WTC11 (cell line): ENCODE measurements at regions not wholly inside any gene's neighbourhood (a gene's known extent, or its start where the extent isn't known, plus 50 kb on each side); places are given as distances from the start of the nearest gene placed in this dataset.

Experiments
- ATAC-seq: fragments of 200-7000 bp; cut with Tn5 transposase; 2 replicates; pipeline ENCODE4 v1.10.0; 2021; ENCODE audit warnings: mild to moderate bottlenecking, moderate library complexity
- CTCF ChIA-PET: fragments of 300-600 bp; sonication (Branson Sonifier 250); formaldehyde crosslinking; loops from one replicate; lab custom pipeline; 2021; ENCODE audit warnings: antibody characterized with exemption; lab: Charles Lee
- POLR2A ChIA-PET: fragments of 350-600 bp; sonication (Branson Sonifier 250); formaldehyde crosslinking; loops from one replicate; lab custom pipeline; 2021; ENCODE audit warnings: antibody characterized with exemption; lab: Charles Lee
- DNase-seq: peaks from one replicate; pipeline ENCODE4 v3.0.0; 2021; ENCODE audit warnings: low spot score
- H3K27ac Mint-ChIP-seq: 2 replicates; pipeline ENCODE4 v1.8.0; 2021; ENCODE audit warnings: mixed read lengths
- H3K27me3 Mint-ChIP-seq: 2 replicates; pipeline ENCODE4 v1.8.0; 2021; ENCODE audit warnings: low read depth, mild to moderate bottlenecking, moderate library complexity, mixed read lengths
- H3K36me3 Mint-ChIP-seq: 2 replicates; pipeline ENCODE4 v1.8.0; 2021; ENCODE audit warnings: mixed read lengths
- H3K4me1 Mint-ChIP-seq: 2 replicates; pipeline ENCODE4 v1.8.0; 2022; ENCODE audit warnings: mixed read lengths
- H3K4me3 Mint-ChIP-seq: 2 replicates; pipeline ENCODE4 v1.8.0; 2021; ENCODE audit warnings: mild to moderate bottlenecking, moderate library complexity, mixed read lengths
- H3K9me3 Mint-ChIP-seq: 2 replicates; pipeline ENCODE4 v1.8.0; 2021; ENCODE audit warnings: mixed read lengths
- CBFB ChIP-seq: sonication (generic); formaldehyde crosslinking; IDR thresholded peaks from 2 replicates; pipeline ENCODE4 v1.8.1; 2022; ENCODE audit warnings: mild to moderate bottlenecking, low read depth, missing genetic modification reagents
- CREM ChIP-seq: sonication (generic); formaldehyde crosslinking; IDR thresholded peaks from 2 replicates; pipeline ENCODE4 v1.8.1; 2022; ENCODE audit warnings: mild to moderate bottlenecking, missing genetic modification reagents, moderate library complexity
- EMX1 ChIP-seq: fragments of 250-450 bp; sonication (Bioruptor Pico); IDR thresholded peaks from 2 replicates; pipeline ENCODE4 v1.8.0; 2021; ENCODE audit warnings: mild to moderate bottlenecking
- IRF2 ChIP-seq: sonication (generic); formaldehyde crosslinking; IDR thresholded peaks from 2 replicates; pipeline ENCODE4 v1.8.0; 2022; ENCODE audit warnings: low read depth, missing genetic modification reagents, borderline replicate concordance
- JUN ChIP-seq: sonication (generic); formaldehyde crosslinking; IDR thresholded peaks from 2 replicates; pipeline ENCODE4 v1.8.0; 2023; ENCODE audit warnings: mild to moderate bottlenecking, missing genetic modification reagents
- KAT7 ChIP-seq: sonication (generic); formaldehyde crosslinking; IDR thresholded peaks from 2 replicates; pipeline ENCODE4 v1.8.1; 2023; ENCODE audit warnings: missing genetic modification reagents, mild to moderate bottlenecking, borderline replicate concordance
- MXD4 ChIP-seq: fragments of 250-450 bp; sonication (Bioruptor Pico); IDR thresholded peaks from 2 replicates; pipeline ENCODE4 v1.8.0; 2021; ENCODE audit warnings: mild to moderate bottlenecking, moderate library complexity, borderline replicate concordance
- NFATC4 ChIP-seq: fragments of 250-450 bp; sonication (Bioruptor Pico); IDR thresholded peaks from 2 replicates; pipeline ENCODE4 v1.9.0; 2021; ENCODE audit warnings: mild to moderate bottlenecking
- OVOL2 ChIP-seq: fragments of 250-450 bp; sonication (Bioruptor Pico); IDR thresholded peaks from 2 replicates; pipeline ENCODE4 v1.9.0; 2021; ENCODE audit warnings: mild to moderate bottlenecking, borderline replicate concordance
- ZNF121 ChIP-seq: sonication (generic); formaldehyde crosslinking; IDR thresholded peaks from 2 replicates; pipeline ENCODE4 v1.8.0; 2023; ENCODE audit warnings: missing genetic modification reagents
- ZNF232 ChIP-seq: sonication (generic); formaldehyde crosslinking; IDR thresholded peaks from 2 replicates; pipeline ENCODE4 v1.8.0; 2022; ENCODE audit warnings: mild to moderate bottlenecking, missing genetic modification reagents
- ZNF396 ChIP-seq: fragments of 250-450 bp; sonication (Bioruptor Pico); IDR thresholded peaks from 2 replicates; pipeline ENCODE4 v1.8.0; 2021; ENCODE audit warnings: mild to moderate bottlenecking, moderate library complexity, borderline replicate concordance
- TF ChIP-seq, protein P1 (sequence below): sonication (generic); formaldehyde crosslinking; IDR thresholded peaks from 2 replicates; pipeline ENCODE4 v1.8.0; 2022; ENCODE audit warnings: mild to moderate bottlenecking, missing genetic modification reagents
- TF ChIP-seq, protein P2 (sequence below): fragments of 250-450 bp; sonication (Bioruptor Pico); conservative IDR thresholded peaks from 2 replicates; pipeline ENCODE4 v1.9.0; 2021; ENCODE audit warnings: mild to moderate bottlenecking
- TF ChIP-seq, protein P3 (sequence below): fragments of 250-450 bp; sonication (Bioruptor Pico); IDR thresholded peaks from 2 replicates; pipeline ENCODE4 v1.9.0; 2021; ENCODE audit warnings: mild to moderate bottlenecking, borderline replicate concordance
- TF ChIP-seq, protein P4 (sequence below): sonication (generic); formaldehyde crosslinking; IDR thresholded peaks from 2 replicates; pipeline ENCODE4 v1.8.1; 2023; ENCODE audit warnings: mild to moderate bottlenecking, missing genetic modification reagents
- TF ChIP-seq, protein P5 (sequence below): sonication (generic); formaldehyde crosslinking; IDR thresholded peaks from 2 replicates; pipeline ENCODE4 v1.8.1; 2022; ENCODE audit warnings: low read depth, mild to moderate bottlenecking, moderate library complexity, missing genetic modification reagents, borderline replicate concordance
- TF ChIP-seq, protein P6 (sequence below): fragments of 250-450 bp; sonication (Bioruptor Pico); IDR thresholded peaks from 2 replicates; pipeline ENCODE4 v1.9.0; 2021; ENCODE audit warnings: mild to moderate bottlenecking
- TF ChIP-seq, protein P7 (sequence below): sonication (generic); formaldehyde crosslinking; IDR thresholded peaks from 2 replicates; pipeline ENCODE4 v1.8.1; 2023; ENCODE audit warnings: mild to moderate bottlenecking, missing genetic modification reagents, moderate library complexity
- TF ChIP-seq, protein P8 (sequence below): sonication (generic); formaldehyde crosslinking; IDR thresholded peaks from 2 replicates; pipeline ENCODE4 v1.8.0; 2023; ENCODE audit warnings: missing genetic modification reagents

DNA sequence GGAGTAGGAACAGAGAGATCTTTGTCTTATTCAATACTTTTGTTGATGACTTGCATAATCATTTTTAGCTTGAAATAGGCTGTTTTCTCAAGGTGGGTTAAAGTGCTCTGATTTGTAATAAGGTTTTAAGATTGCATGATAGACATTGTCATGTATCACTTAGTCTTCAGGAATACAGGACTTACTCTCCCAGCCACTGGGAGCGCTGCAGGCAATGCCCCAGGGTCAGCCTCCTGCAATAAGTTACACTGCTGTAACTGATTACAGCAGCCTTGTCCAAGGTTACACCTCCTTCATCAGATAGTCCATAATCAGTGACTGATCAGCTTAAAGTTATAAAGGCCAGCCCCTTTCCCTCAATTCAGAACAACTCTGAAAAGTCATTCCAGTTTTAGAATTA is 218.6 kb downstream of the ESM1 start (continued):
- no peak for TF ChIP-seq ZNF121 (CRISPR knock-in tag)
- TF ChIP-seq, all 79 proteins: peak for 0

DNA sequence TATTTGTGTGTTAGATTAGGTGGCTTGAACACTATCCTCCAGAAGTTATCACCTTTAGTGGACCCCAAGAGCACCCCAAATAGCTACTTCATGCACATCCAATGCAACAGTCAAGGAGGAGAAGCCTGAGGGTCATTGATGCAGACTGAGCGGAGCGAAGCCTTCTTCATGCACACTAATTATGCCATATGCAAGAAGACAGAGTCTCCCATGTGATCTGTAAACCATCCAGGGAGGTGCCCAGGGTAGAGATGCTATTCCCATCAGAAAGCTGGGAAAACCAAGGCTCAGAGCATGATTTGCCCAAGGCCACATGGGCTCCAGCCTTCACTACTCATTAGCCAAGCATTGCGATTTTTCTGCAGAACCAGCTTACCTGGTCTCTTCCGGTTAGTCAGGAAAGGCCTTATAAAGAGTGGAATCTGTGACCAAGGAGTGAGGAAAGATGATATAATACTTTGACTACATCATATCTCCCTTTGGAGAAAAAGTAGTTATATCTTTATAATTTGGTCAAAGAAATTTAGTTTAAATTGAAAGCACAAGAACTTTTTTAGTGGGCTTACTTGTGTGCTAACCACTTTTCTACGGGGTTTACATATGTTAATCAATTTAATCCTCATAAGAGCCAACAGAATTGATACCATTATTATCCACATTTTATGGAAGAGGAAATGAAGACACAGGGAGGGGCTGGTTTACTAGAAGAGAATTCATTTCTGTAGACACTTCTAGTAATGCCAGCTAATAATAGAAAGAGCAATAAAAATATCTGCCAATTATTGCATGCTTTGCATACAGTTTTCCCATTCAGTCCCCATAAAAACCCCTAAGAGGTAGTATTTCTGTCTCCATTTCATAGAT is 220.0 kb downstream of the ESM1 start:
- no peaks in the 10 kb centered on the region for H3K27me3 Mint-ChIP-seq
- TF ChIP-seq, protein P1, sequence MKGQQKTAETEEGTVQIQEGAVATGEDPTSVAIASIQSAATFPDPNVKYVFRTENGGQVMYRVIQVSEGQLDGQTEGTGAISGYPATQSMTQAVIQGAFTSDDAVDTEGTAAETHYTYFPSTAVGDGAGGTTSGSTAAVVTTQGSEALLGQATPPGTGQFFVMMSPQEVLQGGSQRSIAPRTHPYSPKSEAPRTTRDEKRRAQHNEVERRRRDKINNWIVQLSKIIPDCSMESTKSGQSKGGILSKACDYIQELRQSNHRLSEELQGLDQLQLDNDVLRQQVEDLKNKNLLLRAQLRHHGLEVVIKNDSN (CRISPR knock-in tag): no peak
- no peak for TF ChIP-seq JUN
- no peak for TF ChIP-seq EMX1
- TF ChIP-seq, protein P2, sequence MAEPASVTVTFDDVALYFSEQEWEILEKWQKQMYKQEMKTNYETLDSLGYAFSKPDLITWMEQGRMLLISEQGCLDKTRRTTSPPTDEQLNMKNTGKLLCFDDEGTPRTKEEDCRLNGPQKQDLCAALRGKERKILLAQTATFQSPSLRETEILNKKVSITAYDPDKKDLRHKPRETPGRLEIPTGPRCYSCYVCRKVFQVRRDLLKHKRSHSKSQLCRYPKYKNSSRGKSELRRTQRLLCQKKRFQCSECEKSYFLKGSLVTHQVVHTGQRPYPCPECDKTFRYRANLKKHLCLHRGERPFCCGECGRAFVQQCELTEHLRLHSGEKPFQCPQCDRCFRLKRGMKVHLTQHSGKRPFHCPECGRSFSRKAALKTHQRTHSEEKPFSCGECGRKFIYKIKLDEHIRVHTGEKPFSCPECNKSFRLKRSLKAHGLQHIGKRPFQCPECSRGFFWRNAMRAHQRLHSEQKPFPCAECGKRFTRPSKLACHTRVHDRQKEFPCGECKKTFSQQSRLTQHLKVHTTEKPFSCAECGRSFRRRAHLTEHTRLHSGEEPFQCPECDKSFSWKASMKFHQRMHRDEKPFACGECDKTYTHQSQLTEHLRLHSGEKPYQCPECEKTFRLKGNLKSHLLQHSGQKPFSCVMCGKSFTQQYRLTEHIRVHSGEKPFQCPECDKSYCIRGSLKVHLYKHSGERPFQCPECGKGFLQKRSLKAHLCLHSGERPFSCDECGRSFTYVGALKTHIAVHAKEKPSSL: no peak
- no peak for TF ChIP-seq MXD4 (CRISPR knock-in tag)
- TF ChIP-seq, protein P3, sequence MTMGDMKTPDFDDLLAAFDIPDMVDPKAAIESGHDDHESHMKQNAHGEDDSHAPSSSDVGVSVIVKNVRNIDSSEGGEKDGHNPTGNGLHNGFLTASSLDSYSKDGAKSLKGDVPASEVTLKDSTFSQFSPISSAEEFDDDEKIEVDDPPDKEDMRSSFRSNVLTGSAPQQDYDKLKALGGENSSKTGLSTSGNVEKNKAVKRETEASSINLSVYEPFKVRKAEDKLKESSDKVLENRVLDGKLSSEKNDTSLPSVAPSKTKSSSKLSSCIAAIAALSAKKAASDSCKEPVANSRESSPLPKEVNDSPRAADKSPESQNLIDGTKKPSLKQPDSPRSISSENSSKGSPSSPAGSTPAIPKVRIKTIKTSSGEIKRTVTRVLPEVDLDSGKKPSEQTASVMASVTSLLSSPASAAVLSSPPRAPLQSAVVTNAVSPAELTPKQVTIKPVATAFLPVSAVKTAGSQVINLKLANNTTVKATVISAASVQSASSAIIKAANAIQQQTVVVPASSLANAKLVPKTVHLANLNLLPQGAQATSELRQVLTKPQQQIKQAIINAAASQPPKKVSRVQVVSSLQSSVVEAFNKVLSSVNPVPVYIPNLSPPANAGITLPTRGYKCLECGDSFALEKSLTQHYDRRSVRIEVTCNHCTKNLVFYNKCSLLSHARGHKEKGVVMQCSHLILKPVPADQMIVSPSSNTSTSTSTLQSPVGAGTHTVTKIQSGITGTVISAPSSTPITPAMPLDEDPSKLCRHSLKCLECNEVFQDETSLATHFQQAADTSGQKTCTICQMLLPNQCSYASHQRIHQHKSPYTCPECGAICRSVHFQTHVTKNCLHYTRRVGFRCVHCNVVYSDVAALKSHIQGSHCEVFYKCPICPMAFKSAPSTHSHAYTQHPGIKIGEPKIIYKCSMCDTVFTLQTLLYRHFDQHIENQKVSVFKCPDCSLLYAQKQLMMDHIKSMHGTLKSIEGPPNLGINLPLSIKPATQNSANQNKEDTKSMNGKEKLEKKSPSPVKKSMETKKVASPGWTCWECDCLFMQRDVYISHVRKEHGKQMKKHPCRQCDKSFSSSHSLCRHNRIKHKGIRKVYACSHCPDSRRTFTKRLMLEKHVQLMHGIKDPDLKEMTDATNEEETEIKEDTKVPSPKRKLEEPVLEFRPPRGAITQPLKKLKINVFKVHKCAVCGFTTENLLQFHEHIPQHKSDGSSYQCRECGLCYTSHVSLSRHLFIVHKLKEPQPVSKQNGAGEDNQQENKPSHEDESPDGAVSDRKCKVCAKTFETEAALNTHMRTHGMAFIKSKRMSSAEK (CRISPR knock-in tag): no peak
- TF ChIP-seq, protein P4, sequence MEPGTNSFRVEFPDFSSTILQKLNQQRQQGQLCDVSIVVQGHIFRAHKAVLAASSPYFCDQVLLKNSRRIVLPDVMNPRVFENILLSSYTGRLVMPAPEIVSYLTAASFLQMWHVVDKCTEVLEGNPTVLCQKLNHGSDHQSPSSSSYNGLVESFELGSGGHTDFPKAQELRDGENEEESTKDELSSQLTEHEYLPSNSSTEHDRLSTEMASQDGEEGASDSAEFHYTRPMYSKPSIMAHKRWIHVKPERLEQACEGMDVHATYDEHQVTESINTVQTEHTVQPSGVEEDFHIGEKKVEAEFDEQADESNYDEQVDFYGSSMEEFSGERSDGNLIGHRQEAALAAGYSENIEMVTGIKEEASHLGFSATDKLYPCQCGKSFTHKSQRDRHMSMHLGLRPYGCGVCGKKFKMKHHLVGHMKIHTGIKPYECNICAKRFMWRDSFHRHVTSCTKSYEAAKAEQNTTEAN: no peak
- TF ChIP-seq, protein P5, sequence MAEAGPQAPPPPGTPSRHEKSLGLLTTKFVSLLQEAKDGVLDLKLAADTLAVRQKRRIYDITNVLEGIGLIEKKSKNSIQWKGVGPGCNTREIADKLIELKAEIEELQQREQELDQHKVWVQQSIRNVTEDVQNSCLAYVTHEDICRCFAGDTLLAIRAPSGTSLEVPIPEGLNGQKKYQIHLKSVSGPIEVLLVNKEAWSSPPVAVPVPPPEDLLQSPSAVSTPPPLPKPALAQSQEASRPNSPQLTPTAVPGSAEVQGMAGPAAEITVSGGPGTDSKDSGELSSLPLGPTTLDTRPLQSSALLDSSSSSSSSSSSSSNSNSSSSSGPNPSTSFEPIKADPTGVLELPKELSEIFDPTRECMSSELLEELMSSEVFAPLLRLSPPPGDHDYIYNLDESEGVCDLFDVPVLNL (CRISPR knock-in tag): no peak
- TF ChIP-seq CBFB: no peak
- TF ChIP-seq, protein P6, sequence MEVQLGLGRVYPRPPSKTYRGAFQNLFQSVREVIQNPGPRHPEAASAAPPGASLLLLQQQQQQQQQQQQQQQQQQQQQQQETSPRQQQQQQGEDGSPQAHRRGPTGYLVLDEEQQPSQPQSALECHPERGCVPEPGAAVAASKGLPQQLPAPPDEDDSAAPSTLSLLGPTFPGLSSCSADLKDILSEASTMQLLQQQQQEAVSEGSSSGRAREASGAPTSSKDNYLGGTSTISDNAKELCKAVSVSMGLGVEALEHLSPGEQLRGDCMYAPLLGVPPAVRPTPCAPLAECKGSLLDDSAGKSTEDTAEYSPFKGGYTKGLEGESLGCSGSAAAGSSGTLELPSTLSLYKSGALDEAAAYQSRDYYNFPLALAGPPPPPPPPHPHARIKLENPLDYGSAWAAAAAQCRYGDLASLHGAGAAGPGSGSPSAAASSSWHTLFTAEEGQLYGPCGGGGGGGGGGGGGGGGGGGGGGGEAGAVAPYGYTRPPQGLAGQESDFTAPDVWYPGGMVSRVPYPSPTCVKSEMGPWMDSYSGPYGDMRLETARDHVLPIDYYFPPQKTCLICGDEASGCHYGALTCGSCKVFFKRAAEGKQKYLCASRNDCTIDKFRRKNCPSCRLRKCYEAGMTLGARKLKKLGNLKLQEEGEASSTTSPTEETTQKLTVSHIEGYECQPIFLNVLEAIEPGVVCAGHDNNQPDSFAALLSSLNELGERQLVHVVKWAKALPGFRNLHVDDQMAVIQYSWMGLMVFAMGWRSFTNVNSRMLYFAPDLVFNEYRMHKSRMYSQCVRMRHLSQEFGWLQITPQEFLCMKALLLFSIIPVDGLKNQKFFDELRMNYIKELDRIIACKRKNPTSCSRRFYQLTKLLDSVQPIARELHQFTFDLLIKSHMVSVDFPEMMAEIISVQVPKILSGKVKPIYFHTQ: no peak
- TF ChIP-seq, protein P7, sequence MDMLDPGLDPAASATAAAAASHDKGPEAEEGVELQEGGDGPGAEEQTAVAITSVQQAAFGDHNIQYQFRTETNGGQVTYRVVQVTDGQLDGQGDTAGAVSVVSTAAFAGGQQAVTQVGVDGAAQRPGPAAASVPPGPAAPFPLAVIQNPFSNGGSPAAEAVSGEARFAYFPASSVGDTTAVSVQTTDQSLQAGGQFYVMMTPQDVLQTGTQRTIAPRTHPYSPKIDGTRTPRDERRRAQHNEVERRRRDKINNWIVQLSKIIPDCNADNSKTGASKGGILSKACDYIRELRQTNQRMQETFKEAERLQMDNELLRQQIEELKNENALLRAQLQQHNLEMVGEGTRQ (CRISPR knock-in tag): no peak
- no peak for TF ChIP-seq ZNF232
- TF ChIP-seq NFATC4 (CRISPR knock-in tag): no peak
- TF ChIP-seq IRF2 (CRISPR knock-in tag): no peak
- no peak for TF ChIP-seq KAT7 (CRISPR knock-in tag)
- TF ChIP-seq ZNF396 (CRISPR knock-in tag): no peak
- TF ChIP-seq CREM (CRISPR knock-in tag): no peak
- TF ChIP-seq OVOL2: no peak
- TF ChIP-seq, protein P8, sequence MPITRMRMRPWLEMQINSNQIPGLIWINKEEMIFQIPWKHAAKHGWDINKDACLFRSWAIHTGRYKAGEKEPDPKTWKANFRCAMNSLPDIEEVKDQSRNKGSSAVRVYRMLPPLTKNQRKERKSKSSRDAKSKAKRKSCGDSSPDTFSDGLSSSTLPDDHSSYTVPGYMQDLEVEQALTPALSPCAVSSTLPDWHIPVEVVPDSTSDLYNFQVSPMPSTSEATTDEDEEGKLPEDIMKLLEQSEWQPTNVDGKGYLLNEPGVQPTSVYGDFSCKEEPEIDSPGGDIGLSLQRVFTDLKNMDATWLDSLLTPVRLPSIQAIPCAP (CRISPR knock-in tag): no peak
- H3K9me3 Mint-ChIP-seq: peaks cover 7% of the 10 kb centered on the region
- DNase-seq (no peak), ATAC-seq (no peak)
- no peaks in the 10 kb centered on the region for H3K36me3 Mint-ChIP-seq
- H3K27ac Mint-ChIP-seq: no peak overlapping the region
- no peak overlapping the region for H3K4me3 Mint-ChIP-seq
- no peaks in the 10 kb centered on the region for H3K4me1 Mint-ChIP-seq
- CTCF ChIA-PET: interaction anchor here (0.6 kb wide), 1 partner anchor 235 kb away, joined by 3 read pairs; no protein-coding TSS in a partner anchor
- POLR2A ChIA-PET: no interaction called here
